Stimulated activated naive CD8-positive, alpha-beta T cell treated with anti-CD3 and anti-CD28 coated beads, Interleukin-15, Interleukin-2, amounts not matched to agents 100 ng/mL and 50 ng/mL, for 24 hours (primary cell): ENCODE measurements at regions not wholly inside any gene's neighbourhood (a gene's known extent, or its start where the extent isn't known, plus 50 kb on each side); places are given as distances from the start of the nearest gene placed in this dataset.
A peak's percentile ranks its signal among the peaks of the same experiment; 100 is the strongest.

Experiments used
- H3K27ac Mint-ChIP-seq: one replicate; pipeline ENCODE4 v1.8.0; 2021; ENCODE audit warnings: mild to moderate bottlenecking, mixed read lengths
- H3K27me3 Mint-ChIP-seq: one replicate; pipeline ENCODE4 v1.8.0; 2021; ENCODE audit warnings: mixed read lengths
- H3K36me3 Mint-ChIP-seq: one replicate; pipeline ENCODE4 v1.8.0; 2021; ENCODE audit warnings: low read depth, mixed read lengths
- H3K4me1 Mint-ChIP-seq: one replicate; pipeline ENCODE4 v1.8.0; 2021; ENCODE audit warnings: low read depth, mixed read lengths
- H3K4me3 Mint-ChIP-seq: one replicate; pipeline ENCODE4 v1.8.0; 2021; ENCODE audit warnings: mild to moderate bottlenecking, mixed read lengths
- H3K9me3 Mint-ChIP-seq: one replicate; pipeline ENCODE4 v1.8.0; 2021; ENCODE audit warnings: mixed read lengths

DNA sequence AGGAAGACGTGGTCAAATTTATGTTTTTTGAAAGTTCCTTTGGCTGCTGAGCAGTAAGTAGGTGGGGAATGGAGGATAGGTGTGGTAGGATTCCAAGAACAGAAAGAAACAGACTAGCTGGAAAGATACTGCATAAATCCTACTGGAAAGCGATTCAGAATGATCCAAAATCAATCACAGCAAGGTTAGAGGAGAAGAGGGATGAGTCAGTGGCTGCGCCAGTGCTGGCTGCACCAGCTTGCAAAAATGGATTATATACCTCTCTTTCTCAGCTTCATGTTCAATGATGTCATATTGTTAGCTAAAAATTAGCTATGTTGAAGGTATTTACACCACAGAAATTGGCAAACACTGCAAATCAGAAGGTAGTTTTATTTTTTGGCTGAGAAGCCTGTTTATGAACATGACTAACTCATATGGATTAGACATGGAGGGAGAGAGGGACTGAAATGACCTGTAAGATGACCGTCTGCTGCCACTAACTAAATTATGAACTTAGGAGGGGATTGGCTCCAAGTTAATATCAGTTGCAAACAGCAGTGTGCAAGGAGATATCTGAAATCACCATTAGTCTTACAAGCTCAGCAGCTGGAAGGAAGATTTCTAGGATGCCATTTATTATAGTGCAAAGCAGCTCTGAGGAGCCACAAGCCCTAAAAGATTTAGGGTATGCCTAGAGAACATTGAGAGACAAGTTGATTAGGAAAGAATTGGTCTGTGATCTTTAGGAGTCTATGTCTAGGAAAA, 405.3 kb downstream of the MID1IP1 start:
- H3K9me3 Mint-ChIP-seq = no peaks in the 10 kb centered on the region
- no peak overlapping the region for H3K4me3 Mint-ChIP-seq
- no peaks in the 10 kb centered on the region for H3K27me3 Mint-ChIP-seq
- peaks cover 50% of the 10 kb centered on the region for H3K4me1 Mint-ChIP-seq
- H3K27ac Mint-ChIP-seq = peak overlapping the region; percentile 26
- no peaks in the 10 kb centered on the region for H3K36me3 Mint-ChIP-seq

DNA sequence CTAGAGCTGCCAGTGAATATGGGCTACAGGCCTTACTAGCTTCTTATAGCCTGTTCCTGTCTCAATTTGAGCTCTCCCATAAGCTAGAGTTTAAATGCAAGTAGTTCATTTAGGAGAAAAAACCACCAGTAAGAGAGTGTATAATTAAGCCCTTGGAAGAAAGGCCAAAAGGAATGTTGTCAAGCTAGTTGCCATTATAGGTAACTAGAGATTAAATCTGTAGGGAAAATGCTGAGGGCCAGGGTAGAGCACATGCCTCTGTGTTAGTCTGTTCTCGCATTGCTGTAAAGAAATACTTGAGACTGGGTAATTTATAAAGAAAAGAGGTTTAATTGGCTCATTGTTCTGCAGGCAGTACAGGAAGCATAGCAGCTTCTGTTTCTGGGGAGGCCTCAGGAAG, 410.2 kb downstream of the MID1IP1 start:
- no peaks in the 10 kb centered on the region for H3K36me3 Mint-ChIP-seq
- H3K27ac Mint-ChIP-seq = no peak overlapping the region
- H3K4me1 Mint-ChIP-seq = peaks cover 16% of the 10 kb centered on the region
- H3K9me3 Mint-ChIP-seq = no peaks in the 10 kb centered on the region
- no peak overlapping the region for H3K4me3 Mint-ChIP-seq
- peaks cover 5% of the 10 kb centered on the region for H3K27me3 Mint-ChIP-seq

- no peaks in the 10 kb centered on the region for H3K9me3 Mint-ChIP-seq
- H3K36me3 Mint-ChIP-seq = no peaks in the 10 kb centered on the region
- H3K27ac Mint-ChIP-seq = no peak overlapping the region
- peaks cover 5% of the 10 kb centered on the region for H3K27me3 Mint-ChIP-seq
- H3K4me1 Mint-ChIP-seq = peaks cover 16% of the 10 kb centered on the region
- H3K4me3 Mint-ChIP-seq = no peak overlapping the region
Measured at GRCh38 chrX:39212456-39212855, 411.2 kb downstream of the MID1IP1 start.

- no peaks in the 10 kb centered on the region for H3K36me3 Mint-ChIP-seq
- no peak overlapping the region for H3K27ac Mint-ChIP-seq
- no peaks in the 10 kb centered on the region for H3K9me3 Mint-ChIP-seq
Measured at GRCh38 chrX:39214387-39215126, 413.3 kb downstream of the MID1IP1 start.

DNA sequence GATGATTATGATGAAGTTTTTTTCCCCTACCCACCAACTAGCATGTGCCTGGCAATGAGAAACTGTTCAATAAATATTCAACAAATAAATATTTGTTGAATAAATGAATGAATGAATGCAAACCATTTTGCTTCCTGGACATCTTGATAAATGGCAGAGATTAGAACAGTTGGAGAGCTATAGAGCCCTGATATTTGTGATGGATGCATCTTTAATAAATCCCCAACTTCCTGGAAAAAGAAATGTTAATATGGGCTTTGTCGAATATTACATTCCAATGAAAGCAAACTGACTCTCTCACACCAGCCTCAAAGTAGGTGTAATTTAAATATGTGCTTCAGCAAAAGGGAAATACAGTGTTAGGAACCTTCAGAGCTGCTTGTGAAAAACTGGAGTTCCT, 419.7 kb downstream of the MID1IP1 start:
- no peaks in the 10 kb centered on the region for H3K9me3 Mint-ChIP-seq
- peaks cover 7% of the 10 kb centered on the region for H3K4me1 Mint-ChIP-seq
- H3K27me3 Mint-ChIP-seq = no peaks in the 10 kb centered on the region
- H3K4me3 Mint-ChIP-seq = no peak overlapping the region
- no peak overlapping the region for H3K27ac Mint-ChIP-seq
- no peaks in the 10 kb centered on the region for H3K36me3 Mint-ChIP-seq

More at GRCh38 chrX:39214387-39215126, 413.3 kb downstream of the MID1IP1 start:
- Mint-ChIP-seq H3K27me3 (peaks cover 5% of the 10 kb centered on the region), H3K4me3 (no peak overlapping the region), H3K4me1 (peaks cover 17% of the 10 kb centered on the region)

- no peaks in the 10 kb centered on the region for H3K36me3 Mint-ChIP-seq
- no peak overlapping the region for H3K27ac Mint-ChIP-seq
- H3K4me1 Mint-ChIP-seq = peaks cover 7% of the 10 kb centered on the region
- H3K4me3 Mint-ChIP-seq = no peak overlapping the region
- H3K27me3 Mint-ChIP-seq = no peaks in the 10 kb centered on the region
- no peaks in the 10 kb centered on the region for H3K9me3 Mint-ChIP-seq
Measured at GRCh38 chrX:39222346-39223113, 421.3 kb downstream of the MID1IP1 start.

DNA sequence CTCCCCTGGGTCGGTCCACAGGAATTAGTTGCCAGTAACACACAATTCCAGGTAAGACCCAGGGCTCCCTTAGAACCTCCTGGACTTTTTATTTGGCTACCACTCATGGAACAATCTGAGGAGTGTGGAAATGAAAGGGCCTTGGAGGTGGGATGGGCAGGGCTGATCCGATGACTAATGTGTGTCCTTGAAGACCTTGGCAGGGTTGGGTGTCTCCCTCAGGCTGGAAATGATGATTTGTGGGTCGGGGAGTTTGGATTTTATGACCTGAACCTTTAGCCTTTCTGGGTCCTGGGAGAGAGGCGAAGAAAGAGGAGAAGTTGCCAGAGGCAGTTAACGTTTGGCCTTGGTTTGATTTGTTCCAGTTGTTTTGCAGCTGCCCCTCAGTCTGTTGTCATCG, 425.0 kb downstream of the MID1IP1 start:
- no peaks in the 10 kb centered on the region for H3K36me3 Mint-ChIP-seq
- no peaks in the 10 kb centered on the region for H3K27me3 Mint-ChIP-seq
- no peak overlapping the region for H3K27ac Mint-ChIP-seq
- peaks cover 4% of the 10 kb centered on the region for H3K4me1 Mint-ChIP-seq
- no peak overlapping the region for H3K4me3 Mint-ChIP-seq
- H3K9me3 Mint-ChIP-seq = no peaks in the 10 kb centered on the region

DNA sequence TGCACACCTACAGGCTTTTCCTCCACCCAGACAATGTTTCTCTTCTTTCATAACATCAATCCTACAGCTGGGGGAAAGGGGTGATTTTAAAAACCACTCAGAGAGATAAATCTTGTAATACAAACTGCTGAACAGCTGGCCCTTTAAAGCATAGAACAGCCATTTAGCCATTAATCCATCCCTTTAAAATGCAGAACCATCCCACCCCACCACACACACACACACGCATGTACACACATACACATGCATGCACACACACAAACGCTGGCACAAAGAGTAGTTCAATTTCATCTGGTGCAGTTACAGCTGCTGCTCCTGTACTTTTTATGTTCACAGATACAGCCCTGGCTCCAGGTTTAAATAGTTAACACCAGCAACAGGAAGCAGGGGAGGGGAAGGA, 426.1 kb downstream of the MID1IP1 start:
- H3K4me3 Mint-ChIP-seq = no peak overlapping the region
- H3K27me3 Mint-ChIP-seq = no peaks in the 10 kb centered on the region
- H3K4me1 Mint-ChIP-seq = peaks cover 4% of the 10 kb centered on the region
- H3K36me3 Mint-ChIP-seq = no peaks in the 10 kb centered on the region
- H3K9me3 Mint-ChIP-seq = no peaks in the 10 kb centered on the region
- H3K27ac Mint-ChIP-seq = no peak overlapping the region

- Mint-ChIP-seq H3K4me1 (peaks cover 39% of the 10 kb centered on the region), H3K27me3 (no peaks in the 10 kb centered on the region), H3K9me3 (no peaks in the 10 kb centered on the region), H3K4me3 (no peak overlapping the region), H3K27ac (peak overlapping the region; percentile 16), H3K36me3 (peaks cover 3% of the 10 kb centered on the region)
Measured at GRCh38 chrX:39238006-39238405, 436.7 kb downstream of the MID1IP1 start.

DNA sequence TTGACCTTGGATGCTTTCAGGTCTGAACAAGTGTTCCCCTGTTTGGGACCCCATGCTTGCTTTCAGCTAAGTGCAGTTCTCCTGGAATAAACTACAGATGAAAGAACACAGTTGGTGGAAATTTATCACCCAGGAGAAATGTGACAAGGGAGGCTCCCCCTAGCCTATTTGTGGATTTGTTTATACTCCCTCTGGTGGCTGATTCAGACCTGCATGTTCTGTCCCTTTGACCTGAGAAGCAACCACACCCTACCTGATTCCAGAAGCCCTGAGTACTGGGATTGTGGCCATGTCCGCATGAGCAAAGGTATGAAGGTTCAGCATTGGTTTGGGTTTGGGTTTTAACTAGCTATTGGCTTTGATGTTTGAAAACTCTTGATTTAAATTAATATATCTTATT, 440.9 kb downstream of the MID1IP1 start:
- peaks cover 3% of the 10 kb centered on the region for H3K36me3 Mint-ChIP-seq
- H3K27me3 Mint-ChIP-seq = no peaks in the 10 kb centered on the region
- H3K4me1 Mint-ChIP-seq = peaks cover 32% of the 10 kb centered on the region
- no peak overlapping the region for H3K27ac Mint-ChIP-seq
- H3K9me3 Mint-ChIP-seq = no peaks in the 10 kb centered on the region
- H3K4me3 Mint-ChIP-seq = no peak overlapping the region

- no peaks in the 10 kb centered on the region for H3K27me3 Mint-ChIP-seq
- peaks cover 3% of the 10 kb centered on the region for H3K36me3 Mint-ChIP-seq
- H3K4me3 Mint-ChIP-seq = no peak overlapping the region
- H3K9me3 Mint-ChIP-seq = no peaks in the 10 kb centered on the region
- H3K4me1 Mint-ChIP-seq = peaks cover 22% of the 10 kb centered on the region
- H3K27ac Mint-ChIP-seq = no peak overlapping the region
Measured at GRCh38 chrX:39244147-39244546, 442.9 kb downstream of the MID1IP1 start.

DNA sequence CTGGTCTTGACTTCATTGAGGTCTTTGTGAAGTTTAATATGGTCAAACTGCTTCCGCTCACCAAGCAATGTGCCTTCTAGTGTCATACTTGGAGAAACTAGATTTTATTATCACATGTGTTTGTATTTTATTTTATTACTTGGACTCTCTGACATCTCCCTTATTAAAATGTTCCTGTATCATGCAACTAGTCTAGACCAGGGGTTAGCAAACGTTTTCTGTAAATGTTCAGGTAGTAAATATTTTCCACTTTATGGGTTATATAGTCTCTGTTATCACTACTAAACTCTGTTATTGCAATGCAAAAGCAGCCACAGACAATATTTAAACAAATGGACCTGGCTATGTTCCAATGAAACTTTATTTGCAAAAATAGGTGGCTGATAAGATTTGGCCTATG, 443.8 kb downstream of the MID1IP1 start:
- H3K36me3 Mint-ChIP-seq = peaks cover 3% of the 10 kb centered on the region
- H3K9me3 Mint-ChIP-seq = no peaks in the 10 kb centered on the region
- no peaks in the 10 kb centered on the region for H3K27me3 Mint-ChIP-seq
- no peak overlapping the region for H3K4me3 Mint-ChIP-seq
- H3K4me1 Mint-ChIP-seq = peaks cover 23% of the 10 kb centered on the region
- H3K27ac Mint-ChIP-seq = no peak overlapping the region

DNA sequence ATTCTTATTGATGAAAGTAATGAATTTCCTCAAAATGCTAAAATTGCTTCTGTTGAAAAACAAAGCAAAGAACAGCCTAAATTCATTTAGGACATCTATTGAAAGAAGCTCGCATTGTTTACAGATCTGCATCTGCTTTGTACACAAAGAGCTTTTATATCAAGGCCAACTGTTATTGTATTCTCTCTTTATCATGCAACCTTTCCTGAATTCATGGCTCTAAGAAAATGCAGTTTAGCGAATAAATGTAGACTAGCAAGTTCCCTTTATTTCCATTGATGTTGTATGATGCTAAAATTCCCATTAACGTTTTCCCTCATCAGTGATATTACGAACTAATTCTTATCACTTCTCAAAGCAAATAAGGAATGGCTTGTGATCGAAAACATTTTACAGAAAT, 446.3 kb downstream of the MID1IP1 start:
- Mint-ChIP-seq H3K4me3 (no peak overlapping the region), H3K27me3 (no peaks in the 10 kb centered on the region), H3K36me3 (peaks cover 4% of the 10 kb centered on the region), H3K9me3 (no peaks in the 10 kb centered on the region), H3K4me1 (peaks cover 36% of the 10 kb centered on the region), H3K27ac (no peak overlapping the region)

DNA sequence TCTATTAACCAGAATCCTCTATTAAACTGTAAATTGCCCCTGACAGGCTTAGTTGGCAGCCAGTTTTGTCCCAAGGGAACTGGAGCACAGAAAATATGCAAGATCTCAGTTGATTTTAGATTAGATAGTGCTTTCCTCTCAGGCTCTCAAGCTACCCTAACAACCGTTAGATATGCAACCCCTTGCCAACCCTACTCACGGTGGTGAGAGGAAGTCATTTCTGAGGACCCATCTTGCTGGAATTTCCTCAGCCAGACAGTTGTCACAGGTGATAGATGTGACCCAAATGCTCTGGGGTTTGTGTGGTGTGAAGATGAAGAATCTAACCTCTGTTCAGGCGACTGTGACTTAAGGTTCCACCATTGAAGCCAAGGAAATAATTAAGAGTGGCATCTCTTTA, 447.1 kb downstream of the MID1IP1 start:
- Mint-ChIP-seq H3K36me3 (peaks cover 6% of the 10 kb centered on the region), H3K9me3 (no peaks in the 10 kb centered on the region), H3K4me1 (peaks cover 40% of the 10 kb centered on the region), H3K27me3 (no peaks in the 10 kb centered on the region), H3K27ac (no peak overlapping the region), H3K4me3 (no peak overlapping the region)

- Mint-ChIP-seq H3K36me3 (peaks cover 11% of the 10 kb centered on the region), H3K27ac (peak overlapping the region; percentile 80), H3K27me3 (no peaks in the 10 kb centered on the region), H3K9me3 (no peaks in the 10 kb centered on the region), H3K4me1 (peaks cover 52% of the 10 kb centered on the region), H3K4me3 (no peak overlapping the region)
Measured at GRCh38 chrX:39249999-39250398, 448.7 kb downstream of the MID1IP1 start.
